HEK293T (cell line): ENCODE measurements at regions not wholly inside any gene's neighbourhood (a gene's known extent, or its start where the extent isn't known, plus 50 kb on each side); places are given as distances from the start of the nearest gene placed in this dataset.

Experiments
- BHLHE40 ChIP-seq: fragments of 450-650 bp; IDR thresholded peaks from 2 replicates; pipeline ENCODE4 v1.6.1; 2016; ENCODE audit warnings: mild to moderate bottlenecking, moderate library complexity, borderline replicate concordance
- LEF1 ChIP-seq: fragments of 450-650 bp; IDR thresholded peaks from 2 replicates; pipeline ENCODE4 v1.6.1; 2017; ENCODE audit warnings: mild to moderate bottlenecking, borderline replicate concordance
- SUZ12 ChIP-seq: fragments of 450-650 bp; IDR thresholded peaks from 2 replicates; pipeline ENCODE4 v1.6.1; 2016; ENCODE audit warnings: mild to moderate bottlenecking

GRCh38 chr14:86513056-86513455, 983.1 kb downstream of the FLRT2 start:
- TF ChIP-seq LEF1 (no peak), BHLHE40 (no peak), SUZ12 (no peak)
